ENCODE measurements at regions not wholly inside any gene's neighbourhood (a gene's known extent, or its start where the extent isn't known, plus 50 kb on each side); places are given as distances from the start of the nearest gene placed in this dataset.

DNA sequence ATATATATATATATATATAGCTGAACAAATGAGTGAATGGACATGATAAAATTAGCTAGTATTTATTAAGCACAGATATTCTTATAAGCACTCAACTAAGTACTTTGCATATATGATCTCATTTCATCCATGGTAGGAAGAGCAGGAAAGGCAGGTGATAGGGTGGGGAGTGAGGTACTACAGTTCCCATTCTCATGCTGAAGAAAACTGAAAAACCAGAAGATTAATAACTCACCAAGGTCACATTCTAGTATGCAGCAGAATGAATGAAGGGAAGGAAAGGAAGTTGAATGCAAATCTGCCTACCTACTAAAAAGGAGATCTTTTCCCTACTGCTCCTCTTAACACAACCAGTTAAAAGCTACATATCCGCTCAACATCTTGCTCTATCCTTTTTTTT lies 298.1 kb upstream of the TMPO start:
- no peak for DNase-seq (ENCODE audit: low read depth)

DNA sequence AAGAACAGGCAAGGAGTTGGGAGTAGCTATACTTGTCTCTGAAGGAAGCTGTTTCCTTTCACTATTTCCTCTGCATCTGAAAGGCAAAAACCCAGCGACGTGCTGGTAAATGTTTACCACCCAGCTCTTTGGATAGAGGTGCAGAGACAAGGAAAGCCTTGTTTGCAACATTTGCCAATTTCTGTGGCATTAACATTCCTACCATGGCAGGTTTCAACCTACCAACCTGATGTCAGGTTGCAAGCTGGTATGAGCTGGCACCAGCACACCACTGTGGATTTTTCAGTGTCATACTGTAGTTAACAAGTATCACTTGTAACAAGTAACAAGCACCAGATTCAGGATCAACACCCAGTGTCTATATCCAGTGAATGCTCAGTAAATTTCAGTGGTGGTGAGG lies 294.8 kb upstream of the TMPO start:
- DNase-seq (ENCODE audit: low read depth), result no peak

DNA sequence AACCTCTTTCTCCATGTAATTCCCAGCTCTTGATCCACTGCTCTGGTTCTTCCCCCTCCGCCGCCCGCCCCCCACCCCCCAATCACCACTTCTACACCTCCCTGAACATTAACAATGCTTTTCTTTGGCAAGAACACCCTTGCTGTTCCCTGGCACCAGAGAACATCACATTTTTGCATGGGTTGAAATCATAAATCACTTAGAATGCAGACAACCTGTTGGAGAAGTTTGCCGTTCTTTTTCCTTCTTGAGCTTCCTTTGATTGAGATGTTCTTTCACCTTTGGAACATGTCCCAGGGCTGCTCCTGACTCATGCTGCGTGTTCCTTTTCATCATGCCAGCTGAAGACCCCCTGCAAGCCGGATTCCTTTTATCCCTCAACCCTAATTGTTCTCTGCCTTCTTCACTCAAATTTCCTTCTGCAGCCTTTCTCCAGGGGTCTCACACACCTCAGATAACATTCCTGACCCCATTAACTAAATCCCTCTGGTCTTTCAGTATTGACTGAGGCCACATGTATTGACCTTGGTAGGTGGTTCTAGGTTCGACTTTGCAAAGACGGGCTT lies 294.1 kb upstream of the TMPO start:
- DNase-seq (ENCODE audit: low read depth), result no peak

DNA sequence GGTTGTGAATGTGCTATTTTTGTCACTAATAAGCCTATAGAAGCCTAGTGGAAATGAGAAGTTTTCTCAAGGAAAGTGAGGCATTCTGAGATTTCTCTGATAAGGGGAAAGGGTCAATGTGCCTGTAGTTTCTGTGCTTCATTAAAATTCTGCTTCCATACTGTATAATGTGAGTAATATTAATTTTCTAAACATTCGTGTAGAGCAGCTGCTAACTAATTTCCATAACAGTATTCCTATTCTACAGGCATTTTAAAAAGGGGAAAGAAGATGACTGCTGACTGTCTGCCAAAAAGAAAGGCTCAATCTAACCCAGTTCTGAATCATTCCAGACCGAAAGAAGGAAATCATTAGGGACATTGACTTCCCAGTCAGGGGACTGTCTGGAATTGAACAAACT lies 293.3 kb upstream of the TMPO start:
- DNase-seq (ENCODE audit: low read depth), result no peak

DNA sequence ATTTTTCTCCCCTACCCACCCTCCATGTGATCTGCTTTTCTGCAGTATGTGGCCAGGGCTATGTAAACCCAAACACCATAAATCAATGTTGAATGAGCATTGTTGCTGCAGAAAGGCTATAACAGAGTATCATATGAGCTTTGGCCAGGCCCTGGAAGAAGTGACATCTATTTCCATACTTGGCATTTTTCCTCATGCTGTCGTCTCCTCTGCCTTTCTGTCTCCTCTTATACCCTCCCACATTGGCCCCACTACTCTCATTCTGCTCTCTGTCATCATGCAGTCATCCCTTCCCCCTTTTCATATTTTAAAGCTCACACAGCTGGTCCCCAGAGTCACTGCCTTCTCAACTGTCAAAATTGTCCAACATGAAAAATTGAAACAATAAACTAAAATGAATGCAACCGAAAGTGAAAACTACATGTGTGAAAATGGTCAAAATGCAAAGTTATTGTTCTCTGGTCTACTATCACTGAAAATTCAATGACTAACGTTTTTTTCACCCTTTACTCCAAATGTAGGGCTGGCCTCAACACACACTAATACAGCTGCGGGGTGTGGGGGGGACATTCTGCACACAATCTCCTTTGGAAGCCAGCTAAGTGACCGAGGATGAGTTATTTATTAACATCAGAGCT lies 290.7 kb upstream of the TMPO start:
- no peak for DNase-seq (ENCODE audit: low read depth)

DNA sequence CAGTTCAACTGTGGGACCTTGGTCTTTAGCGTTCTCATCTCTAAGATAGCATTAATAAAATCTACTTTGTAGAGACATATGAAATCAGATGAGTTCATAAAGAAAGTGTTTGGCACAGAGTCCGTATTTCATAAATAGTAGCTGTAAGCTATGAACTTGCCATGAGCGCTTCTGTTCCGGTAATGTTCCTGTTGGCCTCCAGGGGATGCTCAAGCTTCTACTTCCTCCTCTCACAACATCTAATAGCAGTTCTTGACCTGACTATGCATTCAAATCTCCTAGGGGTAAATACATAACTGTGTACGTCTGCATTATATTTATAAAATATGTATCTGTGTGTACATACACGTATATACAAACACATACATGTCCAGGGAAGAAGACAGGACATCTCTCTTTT lies 288.2 kb upstream of the TMPO start:
- DNase-seq (ENCODE audit: low read depth), result no peak

DNA sequence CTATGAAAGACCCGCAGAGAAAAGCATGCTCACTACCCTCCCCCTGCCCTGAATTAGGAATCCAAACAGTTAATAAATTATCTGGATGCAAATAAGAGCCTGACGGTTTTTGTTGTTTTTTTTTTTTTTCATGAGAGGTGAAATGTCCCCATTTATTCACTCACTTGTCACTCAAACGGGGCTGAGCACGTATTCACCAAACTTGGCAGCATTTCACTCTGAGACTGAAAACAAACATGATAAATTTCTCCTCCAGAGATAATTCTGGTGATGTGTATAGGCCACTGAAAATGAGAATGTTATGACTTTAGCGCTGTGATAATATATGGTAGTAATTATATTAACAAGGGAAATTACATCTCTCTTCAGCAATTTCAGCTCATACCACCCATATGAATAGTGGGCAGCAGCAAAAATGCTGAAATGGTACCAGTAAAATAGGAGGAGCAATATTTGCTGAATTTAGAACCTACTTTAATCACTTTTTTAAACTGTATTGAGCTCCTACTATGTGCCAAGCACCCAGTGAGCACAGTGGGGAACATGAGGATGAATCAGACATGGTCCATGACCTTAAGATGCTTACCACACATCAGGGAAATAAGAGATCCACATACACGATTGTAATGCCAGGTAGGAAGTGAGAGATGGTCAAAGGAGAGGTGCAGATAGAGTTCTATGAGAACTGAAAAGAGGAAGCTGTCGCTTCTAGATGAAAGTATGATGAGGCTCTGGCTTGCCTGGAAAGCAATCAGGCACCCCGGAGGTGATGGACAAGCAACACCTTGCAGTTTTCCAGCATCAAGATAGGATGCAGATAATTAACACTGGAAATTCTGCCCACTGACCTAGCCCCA lies 286.5 kb upstream of the TMPO start:
- no peak for DNase-seq (ENCODE audit: low read depth)

DNA sequence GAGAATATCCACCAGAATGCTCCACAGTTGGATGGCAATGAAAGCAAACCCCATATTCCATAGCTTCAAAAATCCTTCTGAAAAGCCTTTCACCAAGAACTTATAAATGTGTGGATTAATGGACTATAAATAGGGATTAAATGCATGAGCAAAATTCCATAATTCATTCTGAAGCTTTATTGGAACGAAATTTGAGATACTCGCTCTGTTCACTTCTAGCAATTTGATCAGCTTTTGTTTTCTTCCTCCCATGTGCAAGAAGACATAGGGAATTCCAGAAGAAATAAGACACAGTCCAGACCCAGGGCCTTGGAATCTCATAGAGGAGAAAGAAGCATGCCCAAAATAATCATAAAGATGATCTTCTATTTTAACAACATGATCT lies 285.9 kb upstream of the TMPO start:
- DNase-seq (ENCODE audit: low read depth), result no peak

DNA sequence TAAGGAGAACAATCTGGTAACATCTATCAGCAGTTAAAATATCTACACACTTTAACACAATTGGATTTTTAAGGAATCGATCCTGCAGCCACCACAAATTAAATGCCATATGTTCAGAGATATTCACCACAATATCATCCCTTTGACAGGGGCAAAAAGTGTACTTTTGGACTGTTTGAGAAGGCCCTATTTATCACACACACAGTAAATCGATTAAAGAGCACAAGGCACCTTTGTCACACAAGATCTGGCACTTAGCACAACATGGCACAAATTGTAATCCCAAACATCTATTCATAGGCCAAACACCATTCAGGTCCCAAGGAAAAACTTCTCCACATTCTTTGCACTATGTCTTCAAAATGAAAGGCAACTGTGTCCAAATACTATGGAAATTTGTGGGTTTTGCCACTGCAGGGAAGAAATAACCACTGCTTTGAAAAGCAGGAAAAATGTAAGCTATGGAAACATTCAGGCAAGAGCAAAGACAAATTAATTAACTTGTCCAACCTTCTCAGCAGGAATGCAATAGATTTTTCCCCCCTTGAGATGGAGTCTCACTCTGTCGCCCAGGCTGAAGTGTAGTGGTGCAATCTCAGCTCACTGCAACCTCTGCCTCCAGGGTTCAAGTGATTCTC lies 282.5 kb upstream of the TMPO start:
- DNase-seq (ENCODE audit: low read depth), result no peak

DNA sequence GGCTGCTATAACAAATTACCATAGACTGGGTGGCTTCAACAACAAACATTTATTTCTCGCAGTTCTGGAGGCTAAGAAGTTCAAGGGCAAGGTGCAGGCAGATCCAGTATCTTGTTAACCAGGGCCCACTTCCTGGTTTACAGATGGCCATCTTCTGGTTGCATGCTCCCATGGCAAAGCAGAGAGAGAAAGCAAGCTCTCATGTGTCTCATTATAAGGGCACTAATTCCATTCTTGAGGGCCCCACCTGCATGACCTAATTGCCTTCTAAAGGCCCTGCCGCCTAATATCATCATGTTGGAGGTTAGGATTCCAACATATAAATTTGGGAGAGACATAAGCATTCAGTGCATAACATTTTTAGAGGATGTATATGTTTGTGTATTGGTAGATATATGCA lies 280.1 kb upstream of the TMPO start:
- no peak for DNase-seq (ENCODE audit: low read depth)

DNA sequence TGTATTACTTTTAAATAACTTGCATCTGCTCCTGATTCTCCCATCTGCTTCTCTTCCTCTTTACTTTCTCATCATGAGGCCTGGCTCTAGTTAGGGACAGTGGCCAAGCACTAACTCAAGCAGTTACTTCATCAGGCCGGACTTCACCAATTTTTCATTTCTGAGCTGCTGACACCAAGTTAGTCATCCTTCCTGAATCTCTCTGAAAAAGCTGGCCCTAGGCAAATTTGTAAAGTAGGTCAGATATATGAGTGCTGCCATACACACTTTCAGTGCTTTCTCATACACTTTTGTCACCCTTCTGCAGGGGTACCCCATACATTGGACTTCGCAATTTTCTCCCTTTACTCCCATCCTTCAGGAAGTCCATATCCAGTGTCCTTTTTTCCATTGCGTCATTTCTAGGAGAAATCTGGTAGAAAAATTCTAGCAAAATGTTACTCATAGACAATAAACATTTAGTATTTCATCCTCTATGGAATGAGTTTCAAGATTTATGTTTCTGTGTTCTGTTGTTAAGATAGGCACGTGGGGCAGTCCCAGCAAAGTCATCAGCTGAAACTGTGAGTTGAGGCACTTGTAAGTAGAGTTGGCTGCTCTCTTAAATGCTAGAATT lies 276.8 kb upstream of the TMPO start:
- no peak for DNase-seq (ENCODE audit: low read depth)

DNA sequence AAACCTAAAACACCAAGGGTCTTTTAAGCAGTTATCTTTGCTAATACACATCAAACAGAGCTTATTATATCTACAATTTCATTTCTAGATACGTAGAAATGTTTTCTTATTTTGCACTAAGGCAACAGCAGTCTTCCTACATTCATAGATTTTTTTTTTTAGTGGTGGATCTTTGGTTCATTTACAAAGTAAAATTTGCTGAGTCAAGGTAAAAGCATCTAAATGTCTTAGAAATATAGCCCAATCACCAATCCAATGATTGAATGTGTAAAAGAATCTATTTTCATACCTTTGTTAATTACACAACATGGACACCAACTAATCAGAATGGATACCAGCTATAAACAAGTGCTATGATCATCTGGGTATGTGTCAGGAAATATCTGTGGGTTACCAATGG lies 272.2 kb upstream of the TMPO start:
- no peak for DNase-seq (ENCODE audit: low read depth)

DNA sequence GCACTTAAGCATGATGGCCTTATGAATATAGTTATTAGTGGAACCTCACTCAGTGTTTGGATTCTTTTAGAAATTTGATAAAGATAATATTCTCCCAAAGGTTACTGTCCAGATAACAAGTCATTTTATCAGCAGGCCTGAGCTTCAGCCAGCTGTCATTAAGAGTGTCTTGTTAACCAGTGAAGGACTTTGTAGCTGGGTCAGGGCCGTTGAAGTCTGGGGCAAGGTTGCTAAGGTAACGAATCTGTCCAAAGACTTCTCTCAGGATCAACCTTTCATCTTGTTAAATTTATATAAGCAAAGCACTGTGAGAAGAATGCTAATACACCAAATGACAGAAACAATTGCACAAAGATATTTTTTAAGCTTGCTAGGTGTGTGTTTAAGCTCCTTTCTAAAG lies 271.3 kb upstream of the TMPO start:
- DNase-seq (ENCODE audit: low read depth), result no peak

DNA sequence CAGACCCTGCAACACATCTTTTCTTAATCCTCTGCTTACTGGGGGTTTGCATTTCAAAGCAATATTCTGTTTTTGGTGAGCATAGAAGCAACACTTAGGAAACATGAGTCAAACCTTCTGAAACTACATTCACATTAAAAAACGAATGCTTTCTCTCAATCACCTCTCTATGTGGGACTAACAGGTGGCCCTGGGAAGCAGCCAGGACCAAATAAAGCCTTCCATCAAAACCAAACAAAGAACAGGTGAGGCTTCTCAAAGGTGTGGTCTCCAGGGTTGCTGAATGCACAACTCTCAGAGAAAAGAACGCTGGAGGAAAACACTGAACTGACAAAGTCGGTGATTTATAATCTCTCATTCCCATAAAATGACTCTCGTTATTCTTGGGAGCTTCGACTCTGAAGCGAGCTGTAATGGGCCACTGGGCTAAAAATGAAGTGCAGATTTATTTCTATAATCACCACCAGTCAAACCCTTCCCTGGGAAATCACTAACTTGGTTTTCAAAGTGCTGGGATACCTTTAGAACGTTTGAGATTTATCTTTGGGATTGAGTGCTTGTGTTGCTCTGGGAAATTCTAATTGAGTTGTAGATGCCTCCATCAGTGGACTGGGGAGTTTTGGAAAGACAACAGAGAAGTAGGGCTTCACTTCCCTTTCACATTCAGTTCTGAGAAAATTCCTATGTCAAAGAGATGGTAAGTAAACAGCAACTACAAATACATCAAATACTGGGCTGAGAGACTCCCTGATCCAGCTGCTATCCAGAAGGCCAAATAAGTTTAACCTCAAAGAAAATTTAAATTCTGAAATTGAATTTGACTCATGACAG lies 262.0 kb upstream of the TMPO start:
- DNase-seq (ENCODE audit: low read depth), result no peak

DNA sequence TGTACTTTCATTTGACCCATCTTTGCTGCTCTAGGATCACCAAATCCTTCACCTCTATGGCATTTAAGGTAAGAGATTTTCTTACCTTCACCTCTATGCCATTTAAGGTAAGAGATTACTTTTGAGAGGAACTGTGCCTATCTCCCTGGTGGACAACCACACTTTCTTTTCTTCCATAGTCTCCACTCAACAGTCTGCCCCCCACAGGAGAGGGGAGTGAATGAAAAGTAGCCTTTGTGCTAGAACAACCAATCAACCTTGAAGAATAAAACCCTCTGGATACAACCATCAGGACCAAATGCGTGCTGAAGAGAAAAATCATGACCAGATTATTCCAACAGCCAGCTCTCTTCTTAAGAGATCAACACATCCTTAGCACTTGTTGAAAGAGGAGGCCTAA lies 258.6 kb upstream of the TMPO start:
- no peak for DNase-seq (ENCODE audit: low read depth)

DNA sequence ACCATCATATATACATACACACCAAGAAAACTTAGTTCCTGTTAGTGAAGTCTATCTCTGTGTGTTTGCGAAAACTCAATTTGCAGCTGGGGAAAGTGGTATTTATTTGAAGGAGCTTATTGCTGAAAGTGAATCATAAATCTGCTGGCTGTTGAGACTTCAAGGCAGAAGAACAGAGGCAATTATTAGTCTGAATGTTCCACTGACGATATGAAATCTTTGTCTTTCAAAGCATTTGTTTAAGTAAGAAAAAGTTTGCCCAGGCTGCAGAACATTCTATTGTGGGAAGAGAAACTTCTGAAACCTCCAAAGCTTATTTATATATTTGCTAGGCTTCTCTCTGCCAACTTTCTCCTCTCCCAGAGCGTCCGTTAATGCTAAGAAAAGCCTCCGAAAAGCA lies 255.7 kb upstream of the TMPO start:
- DNase-seq (ENCODE audit: low read depth), result no peak

DNA sequence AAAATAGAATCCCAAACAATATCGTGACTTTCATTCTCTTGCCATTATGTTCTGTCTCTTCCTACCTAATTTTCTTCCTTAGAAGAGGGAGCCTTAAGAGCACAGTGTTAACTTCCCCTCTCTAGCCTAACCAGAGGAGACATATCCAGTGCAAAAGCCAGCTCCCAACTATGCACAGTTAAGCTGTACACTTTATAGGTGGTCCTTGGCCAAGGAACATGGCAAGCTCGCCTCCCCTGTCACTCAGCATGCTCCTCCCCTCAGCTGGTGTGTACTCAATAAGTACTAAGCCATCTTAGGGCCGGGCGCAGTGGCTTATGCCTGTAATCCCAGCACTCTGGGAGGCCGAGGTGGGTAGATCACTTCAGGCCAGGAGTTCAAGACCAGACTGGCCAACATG lies 255.1 kb upstream of the TMPO start:
- DNase-seq (ENCODE audit: low read depth), result no peak

DNA sequence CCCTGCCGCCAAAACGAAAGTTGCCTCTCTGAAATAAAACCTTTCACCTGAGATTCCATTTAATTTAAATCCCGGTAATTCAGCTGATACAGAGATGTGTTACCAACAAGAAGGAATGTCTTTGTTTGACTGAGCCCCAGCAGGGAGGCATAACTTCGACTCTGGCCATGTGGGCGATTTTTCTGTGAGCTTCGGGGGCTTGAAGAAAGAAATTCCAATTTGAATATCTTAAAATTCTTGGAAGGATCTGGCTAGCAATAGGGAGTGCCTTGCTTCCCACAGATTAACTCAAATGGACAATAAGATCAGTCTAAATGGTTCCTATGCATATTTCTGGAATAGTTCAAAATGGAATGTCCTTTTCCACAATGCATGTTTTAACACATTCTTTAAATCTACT lies 252.5 kb upstream of the TMPO start:
- no peak for DNase-seq (ENCODE audit: low read depth)

DNA sequence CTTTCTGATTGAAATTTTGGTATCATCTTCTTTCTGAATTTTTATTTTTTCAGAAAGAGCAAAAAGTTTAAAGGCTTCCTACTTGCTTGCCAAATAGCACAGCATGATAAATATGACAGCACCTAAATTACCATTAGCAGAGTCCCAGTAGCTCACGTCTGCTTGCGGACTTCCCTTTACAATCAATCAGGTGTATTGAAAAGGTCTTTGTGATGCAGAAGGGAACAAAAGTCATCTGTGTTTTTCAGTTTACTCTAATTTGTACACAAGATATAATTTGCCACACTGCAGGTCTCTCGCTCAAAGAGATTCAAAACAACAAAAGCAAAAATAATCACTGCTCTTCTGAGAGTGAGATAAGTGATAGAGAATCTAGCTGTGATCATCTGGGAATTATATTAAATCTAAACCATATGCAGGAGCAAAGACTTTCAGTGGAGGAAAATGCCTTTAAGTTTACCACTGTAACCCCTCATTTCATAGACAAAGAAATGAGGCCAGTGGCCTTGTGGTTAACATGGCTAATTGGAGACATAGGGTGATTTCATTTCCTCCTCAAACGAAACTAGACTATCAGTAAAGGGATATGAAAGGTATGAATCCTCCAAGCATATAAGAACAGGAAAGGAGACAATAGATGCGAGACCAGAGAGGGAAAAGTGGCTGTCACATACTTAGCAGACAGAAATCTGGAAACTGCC lies 240.8 kb upstream of the TMPO start:
- DNase-seq (ENCODE audit: low read depth), result no peak

DNA sequence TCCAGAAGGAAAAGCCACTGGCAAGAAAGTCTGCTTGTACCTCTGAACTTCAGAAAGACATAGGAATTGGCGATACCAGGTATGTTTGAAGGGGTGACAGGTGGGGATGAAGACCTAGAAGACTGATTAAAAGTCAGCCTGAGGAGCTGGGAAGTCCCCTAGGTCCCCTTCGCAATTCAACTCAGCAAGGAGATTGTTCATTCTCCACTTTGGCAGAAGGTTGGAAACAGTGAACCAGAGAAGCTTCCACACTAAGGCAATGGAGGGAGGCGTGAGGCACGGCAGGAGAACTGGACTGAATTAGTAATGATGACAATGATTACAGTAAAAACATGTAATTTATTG lies 240.3 kb upstream of the TMPO start:
- no peak for DNase-seq (ENCODE audit: low read depth)

DNA sequence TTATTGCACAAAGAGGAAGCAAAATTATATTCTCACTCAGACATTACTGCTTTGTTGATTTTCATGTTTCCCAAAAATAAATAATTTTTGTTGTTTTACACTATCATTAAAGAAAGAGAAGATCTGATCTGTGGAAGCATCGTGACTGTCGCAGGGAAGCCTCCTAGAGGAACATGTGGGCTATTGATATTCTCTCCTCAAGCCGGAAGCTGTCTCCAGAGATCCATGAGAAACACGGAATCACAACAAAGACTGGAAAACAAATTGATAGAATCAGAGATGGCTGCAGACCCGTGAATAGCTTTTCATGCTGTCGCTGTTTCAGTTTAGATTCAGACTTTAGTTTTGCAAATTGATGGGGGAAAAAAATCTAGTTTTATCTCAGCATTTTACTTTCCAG lies 235.2 kb upstream of the TMPO start:
- no peak for DNase-seq (ENCODE audit: low read depth)
